ENCODE measurements at regions not wholly inside any gene's neighbourhood (a gene's known extent, or its start where the extent isn't known, plus 50 kb on each side); places are given as distances from the start of the nearest gene placed in this dataset.

DNA sequence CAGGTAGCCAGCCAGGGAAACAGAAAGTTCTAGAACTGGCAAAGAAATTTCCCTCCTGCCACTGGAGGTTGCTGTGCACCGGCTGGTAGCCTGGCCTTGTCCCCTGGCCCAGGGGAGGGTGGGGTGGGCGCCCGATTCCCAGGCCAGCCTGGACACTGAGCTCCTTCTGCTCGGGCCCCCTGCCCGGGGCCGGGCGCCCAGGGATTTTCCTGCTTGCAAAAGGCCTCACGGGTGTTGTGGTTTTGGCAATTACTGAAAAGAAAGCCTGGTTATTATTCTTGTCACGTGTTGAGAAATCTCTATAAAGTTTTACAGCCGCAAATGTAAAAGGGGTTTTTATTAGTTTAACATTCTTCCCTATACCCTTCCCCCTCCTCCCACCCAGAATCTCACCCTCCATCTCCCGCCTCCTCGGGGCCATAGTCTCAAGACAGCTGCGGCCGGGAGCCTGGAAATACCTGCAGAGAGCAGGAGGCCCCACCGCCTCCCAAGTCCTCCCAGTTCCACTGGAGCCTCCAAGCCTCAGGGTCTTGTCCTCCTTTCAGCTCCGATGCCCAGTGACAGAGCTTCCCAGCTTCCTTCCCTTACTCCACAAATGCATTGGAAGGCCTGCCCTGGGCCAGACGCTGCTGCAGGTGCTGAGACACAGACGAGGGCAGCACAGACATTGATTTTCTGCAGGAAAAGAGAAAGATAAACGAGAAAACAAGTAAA is 1515.6 kb downstream of the TBC1D22A start:
- no peak for DNase-seq (ENCODE audit: low spot score)

DNA sequence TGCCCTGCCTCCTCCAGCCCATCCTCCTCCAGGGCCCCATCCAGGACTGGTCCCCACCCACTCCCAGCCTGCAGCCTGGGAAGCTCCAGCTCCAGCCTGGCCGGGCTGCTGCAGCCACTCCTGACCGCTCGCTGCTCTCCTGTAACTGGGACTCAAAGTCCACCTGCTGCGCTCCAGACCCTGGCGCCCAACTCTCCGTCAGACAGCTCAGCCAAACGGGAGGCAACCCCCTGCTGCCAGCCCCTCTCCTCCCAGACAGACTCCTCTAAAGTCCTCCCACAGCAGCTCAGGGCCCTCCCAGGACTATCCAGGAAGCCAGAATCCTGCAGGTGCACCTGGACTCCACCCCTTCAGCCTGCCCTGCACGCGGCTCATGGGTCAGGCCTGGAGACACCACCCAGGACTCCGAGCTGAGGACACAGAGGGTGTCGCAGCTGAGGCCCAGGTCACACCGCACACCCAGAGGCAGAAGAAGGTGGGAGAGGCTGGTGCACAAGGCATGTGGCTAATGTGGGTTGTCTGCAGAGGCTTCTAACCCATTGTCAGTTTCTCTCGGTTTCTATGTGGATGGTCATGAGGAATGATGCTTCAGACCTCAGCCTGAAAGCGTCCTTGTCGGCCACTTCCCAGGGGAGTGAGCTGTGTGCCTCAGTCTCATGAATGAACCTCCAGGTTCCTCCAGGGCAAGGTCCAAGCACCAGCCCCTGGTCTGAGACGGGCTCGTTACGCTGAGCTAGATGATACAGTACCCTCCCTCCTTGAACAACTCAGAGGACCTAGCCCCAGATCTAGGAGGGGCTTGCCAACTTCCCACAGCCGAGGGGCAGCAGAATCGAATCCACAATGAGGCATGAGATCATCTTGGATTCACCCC is 1514.8 kb downstream of the TBC1D22A start:
- DNase-seq (ENCODE audit: low spot score): no peak

DNA sequence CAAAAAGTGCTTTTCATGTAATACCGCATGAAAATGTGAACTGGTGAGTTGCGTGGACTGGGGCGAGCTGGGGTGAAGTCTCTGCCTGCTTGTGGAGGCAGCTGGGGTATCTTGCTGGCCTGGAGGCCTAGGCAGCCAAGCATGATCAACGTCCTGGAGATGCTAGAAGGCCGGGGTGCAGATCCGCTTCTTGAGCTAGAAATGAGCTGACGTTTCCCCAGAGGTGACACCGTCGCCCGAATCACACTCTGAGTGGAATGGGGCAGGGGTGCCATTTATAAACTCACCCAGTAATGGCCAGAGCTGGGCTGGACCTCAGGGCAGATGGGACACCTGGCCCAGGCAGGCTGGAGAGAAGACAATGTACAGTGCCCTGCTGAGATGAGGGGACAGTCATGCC is 1513.0 kb downstream of the TBC1D22A start:
- no peak for DNase-seq (ENCODE audit: low spot score)

DNA sequence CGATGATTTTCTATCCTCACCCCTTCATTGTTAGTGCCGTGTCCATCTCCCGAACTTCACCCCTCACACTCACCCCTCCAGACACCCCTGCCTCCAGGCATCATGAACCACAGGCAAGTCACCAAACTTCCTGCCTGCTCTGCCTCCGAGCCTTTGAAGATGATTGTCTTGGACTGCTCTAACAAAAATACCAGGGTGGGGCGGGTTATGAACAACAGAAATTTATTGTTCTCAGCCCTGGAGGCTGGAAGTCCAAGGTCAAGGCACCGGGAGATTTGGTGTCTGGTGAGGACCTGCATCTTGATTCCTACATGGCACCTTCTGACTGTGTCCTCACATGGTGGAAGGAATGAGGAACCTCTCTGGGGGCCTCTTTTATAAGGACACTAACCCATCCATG is 1508.3 kb downstream of the TBC1D22A start:
- no peak for DNase-seq (ENCODE audit: low spot score)

- DNase-seq (ENCODE audit: low spot score): no peak
Observed at GRCh38 chr22:48268771-48269552, 1506.5 kb downstream of the TBC1D22A start.

DNA sequence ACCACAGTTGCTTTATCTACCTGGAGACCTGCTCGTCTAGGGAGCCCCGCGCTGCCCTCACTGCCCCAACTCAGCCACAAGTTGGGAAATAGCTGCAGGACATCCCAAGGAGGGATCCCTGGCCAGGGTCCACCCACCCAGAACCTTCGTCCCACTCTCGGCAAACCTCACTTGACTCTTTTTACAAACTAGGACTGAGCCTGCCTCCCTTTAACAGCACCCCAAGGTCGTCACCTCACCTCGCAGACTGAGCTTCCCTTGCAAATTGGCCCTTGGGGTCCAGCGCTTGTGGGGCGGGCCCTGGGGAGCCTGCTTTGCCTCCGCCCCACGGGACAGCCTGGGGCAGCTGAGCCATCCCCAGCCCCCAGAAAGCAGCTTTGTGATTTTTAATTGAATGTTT is 1505.8 kb downstream of the TBC1D22A start:
- DNase-seq (ENCODE audit: low spot score): no peak

DNA sequence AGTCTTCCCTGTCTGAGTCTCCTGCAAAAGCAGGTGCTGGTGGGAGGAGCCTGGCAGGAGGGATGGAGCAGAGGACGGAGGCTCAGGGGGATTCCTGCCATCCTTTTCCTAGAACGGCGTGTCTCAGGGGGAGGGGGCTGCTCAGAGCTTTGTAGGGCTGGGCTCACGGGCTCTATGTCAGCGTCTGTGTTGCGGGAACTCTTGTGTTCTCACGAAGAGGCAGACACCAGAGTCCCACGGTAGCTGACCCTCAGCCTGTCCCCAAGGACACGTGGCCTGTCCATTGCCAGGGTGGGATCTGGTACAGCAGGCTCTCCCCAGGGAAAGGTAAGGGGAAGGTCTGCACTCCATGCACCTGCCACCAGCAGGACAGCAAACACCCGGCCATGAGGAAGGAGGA is 1505.2 kb downstream of the TBC1D22A start:
- DNase-seq (ENCODE audit: low spot score): no peak

- DNase-seq (ENCODE audit: low spot score): no peak
Observed at GRCh38 chr22:48265000-48265625, 1502.7 kb downstream of the TBC1D22A start.

- DNase-seq (ENCODE audit: low spot score): no peak
Observed at GRCh38 chr22:48264586-48264985, 1502.1 kb downstream of the TBC1D22A start.

GRCh38 chr22:48263791-48264351 is 1501.4 kb downstream of the TBC1D22A start:
- DNase-seq (ENCODE audit: low spot score): no peak

DNA sequence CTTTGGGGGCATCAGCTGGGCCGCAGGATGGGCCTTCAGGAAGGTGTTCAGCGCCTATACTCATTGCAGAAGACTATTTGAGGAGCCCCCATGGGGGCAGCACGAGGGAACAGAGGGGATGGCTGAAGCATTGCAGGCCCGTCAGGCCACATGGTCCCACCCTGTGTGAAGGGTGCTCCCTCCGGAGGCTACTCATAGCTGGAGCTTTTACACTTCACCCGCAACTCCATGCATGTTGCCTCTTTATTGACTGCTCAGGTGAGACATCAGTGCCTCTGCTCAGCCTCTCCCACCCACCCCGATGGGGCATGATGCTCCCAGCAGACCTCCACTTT is 1500.9 kb downstream of the TBC1D22A start:
- DNase-seq (ENCODE audit: low spot score): no peak

- DNase-seq (ENCODE audit: low spot score): no peak
Observed at GRCh38 chr22:48262596-48263430, 1500.4 kb downstream of the TBC1D22A start.

DNA sequence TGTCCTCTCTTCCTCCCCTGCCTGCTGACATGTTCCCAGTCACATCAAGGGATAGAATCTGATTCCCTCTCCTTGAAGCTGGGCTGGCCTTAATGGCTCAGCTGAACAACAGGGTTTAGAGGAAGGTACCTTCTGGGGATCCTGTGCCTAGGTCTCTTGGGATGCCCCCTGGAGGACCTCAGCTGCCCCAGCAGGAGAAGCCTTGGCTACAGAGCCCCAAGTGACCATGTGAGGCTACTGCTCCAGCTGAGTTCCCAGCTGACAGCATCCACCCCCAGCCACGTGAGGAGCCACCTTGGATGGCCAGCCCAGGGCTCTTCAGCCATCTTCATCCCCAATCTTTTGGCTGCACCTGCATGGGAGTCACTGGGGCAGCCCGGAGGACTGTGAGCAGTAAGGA is 1499.3 kb downstream of the TBC1D22A start:
- no peak for DNase-seq (ENCODE audit: low spot score)

DNA sequence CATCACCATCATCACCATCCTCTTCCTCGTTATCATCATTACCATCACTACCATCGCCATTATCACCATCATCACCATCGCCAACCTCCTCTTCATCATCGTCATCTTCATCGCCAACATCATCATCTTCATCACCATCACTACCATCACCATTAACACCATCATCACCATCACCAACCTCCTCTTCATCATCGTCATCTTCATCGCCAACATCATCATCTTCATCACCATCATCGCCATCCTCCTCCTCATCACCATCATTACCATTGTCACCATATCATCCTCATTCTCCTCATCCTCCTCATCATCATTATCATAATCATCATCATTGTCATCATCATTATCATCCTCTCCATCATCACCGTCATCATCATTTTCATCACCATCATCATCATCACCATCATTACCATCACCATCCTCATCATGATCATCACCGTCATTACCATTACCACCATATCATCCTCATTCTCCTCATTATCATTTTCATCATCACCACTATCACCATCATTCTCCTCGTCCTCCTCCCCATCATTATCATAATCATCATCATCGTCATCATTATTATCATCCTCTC is 1498.7 kb downstream of the TBC1D22A start:
- no peak for DNase-seq (ENCODE audit: low spot score)

DNA sequence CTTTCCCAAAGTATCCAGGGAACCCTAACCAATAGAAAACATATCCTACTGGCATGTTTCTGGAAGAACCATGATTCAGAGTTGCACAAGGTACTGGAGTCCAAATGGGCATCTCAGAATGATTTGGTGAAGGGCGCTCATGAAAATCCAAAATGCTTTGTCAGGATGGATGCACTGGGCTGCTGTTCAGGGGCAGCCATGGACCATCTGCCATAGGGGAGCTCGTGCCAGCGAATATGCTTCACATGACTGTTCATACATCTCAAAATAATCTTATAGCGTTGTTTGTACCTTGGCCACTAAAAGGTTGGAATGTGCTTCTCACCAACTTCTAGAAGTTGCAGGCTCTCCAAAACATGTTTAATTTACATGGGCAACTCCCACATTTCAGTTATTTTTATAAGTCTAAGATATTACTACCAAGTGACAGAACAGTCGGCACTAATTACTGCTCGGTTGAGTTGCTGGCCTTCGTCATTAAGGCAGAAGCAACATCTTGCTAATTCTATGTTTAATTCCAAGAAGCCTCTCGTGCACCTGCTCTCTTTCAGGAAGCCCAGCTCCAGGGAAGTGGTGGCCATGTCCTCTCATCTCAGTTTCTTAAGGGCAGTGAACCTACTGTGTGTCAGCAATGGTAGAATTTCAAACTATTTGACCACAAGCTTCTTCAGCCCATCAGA is 1497.7 kb downstream of the TBC1D22A start:
- DNase-seq (ENCODE audit: low spot score): no peak

- no peak for DNase-seq (ENCODE audit: low spot score)
Observed at GRCh38 chr22:48258811-48259210, 1496.4 kb downstream of the TBC1D22A start.

DNA sequence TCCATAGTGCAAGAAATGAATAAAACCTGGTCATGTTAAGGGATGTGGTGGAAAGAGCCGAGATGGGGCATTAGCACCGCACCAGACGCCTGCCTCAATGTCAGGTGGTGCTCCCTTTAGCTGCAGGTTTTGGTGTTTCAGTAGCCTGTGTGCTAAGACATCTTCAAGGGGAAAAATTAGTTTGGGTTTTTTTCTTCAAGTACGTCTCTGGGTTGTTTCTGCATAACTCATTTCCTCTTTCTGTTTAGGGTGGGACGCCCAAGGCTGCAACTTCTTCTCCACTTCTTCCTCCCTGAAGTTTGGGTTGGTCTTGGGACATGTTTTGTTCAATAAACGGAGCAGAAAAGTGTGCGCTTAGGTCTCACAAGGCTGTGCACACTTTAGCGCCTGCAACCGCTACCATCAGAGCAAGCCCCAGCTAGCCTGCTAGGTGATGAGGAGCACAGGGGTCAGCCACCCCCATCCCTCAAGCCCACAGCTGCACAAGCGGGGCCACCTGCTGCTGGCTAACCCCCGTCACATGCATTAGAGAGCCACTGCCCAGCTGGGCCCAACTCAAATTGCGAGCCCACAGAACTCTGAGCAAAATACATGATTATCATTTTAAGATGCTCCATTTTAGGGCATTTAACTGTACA is 1495.7 kb downstream of the TBC1D22A start:
- DNase-seq (ENCODE audit: low spot score): no peak

DNA sequence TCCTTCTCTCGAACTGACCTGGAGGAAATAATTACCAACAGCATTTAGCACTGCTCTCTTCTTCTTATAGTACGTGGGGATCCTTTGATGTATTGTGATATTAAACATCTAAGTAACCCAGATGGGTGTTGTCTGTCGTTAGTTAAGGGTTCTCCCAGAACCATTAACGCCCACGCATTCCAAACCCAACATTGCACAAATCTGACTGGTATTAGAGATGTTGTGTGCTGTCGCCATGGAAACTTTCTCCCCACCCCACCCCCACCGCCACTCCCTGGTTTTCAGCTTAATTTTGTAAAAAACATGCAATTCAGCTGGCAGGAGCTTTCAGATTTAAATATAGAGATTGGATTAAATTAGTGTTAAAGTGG is 1495.2 kb downstream of the TBC1D22A start:
- DNase-seq (ENCODE audit: low spot score): no peak

DNA sequence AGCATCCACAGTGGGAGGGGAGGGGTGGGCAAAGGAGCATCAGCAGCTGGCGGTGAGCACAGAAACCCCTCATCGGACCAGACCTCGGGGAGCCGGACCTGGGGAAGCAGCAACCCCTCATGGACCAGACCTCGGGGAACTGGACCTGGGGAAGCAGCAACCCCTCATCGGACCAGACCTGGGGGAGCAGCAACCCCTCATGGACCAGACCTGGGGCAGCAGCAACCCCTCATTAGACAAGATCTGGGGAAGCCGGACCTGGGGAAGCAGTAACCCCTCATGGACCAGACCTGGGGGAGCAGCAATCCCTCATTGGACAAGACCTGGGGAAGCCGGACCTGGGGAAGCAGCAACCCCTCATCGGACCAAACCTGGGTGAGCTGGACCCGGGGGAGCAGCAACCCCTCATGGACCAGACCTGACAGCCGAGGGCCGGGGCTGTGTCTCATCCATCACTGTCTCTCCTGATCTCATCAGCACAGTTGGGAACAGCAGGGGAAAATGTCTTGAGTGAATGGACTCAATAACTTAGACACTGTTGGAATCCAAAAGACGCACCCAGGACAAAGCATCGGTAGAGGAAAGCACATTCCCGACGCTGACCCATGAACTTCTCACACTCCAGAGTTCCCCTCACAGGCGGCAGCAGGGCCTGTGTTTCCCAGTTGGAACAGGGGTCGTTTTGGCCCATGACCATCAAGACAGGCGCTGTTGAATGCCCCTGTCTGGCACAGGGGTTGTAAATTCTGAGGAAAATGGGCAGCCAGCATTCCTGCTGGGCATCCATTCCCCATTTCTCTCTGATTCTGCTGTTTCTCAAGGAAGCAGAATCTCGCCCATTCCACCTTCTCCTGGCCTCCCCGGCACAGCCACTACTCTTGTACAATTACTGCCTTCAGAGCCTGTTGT is 1494.6 kb downstream of the TBC1D22A start:
- no peak for DNase-seq (ENCODE audit: low spot score)
